Ovary (tissue), 7 donors: ENCODE measurements at regions not wholly inside any gene's neighbourhood (a gene's known extent, or its start where the extent isn't known, plus 50 kb on each side); places are given as distances from the start of the nearest gene placed in this dataset.

Experiments
- DNase-seq, 5 donors: peaks; one replicate each; pipeline ENCODE4 v3.0.0-alpha.2; 2019 to 2020
- H3K27ac ChIP-seq, 2 donors: fragments of 200-600 bp; one replicate each; pipeline versions ENCODE4 v1.5.1 to v1.8.0; 2019 to 2022
- H3K27me3 ChIP-seq: fragments of 200-600 bp; one replicate; pipeline ENCODE4 v1.8.0; 2022
- H3K36me3 ChIP-seq: fragments of 200-600 bp; sonication (generic); one replicate; pipeline ENCODE4 v1.5.1; 2019
- H3K4me1 ChIP-seq: one replicate; pipeline ENCODE4 v1.8.1; 2013; ENCODE audit warnings: mild to moderate bottlenecking, moderate library complexity; ENCODE audit not compliant: insufficient read depth
- H3K4me3 ChIP-seq: fragments of 200-600 bp; sonication (generic); one replicate; pipeline ENCODE4 v1.5.1; 2017
- H3K9me3 ChIP-seq, 2 donors: fragments of 200-600 bp in 1 of 2; sonication (generic) in 1 of 2; one replicate each; pipeline versions ENCODE4 v1.5.1 to v1.8.1; 2013 to 2019; ENCODE audit warnings: mild to moderate bottlenecking in 1 of 2, moderate library complexity in 1 of 2
- CTCF ChIP-seq, 3 donors: fragments of 450-650 bp in 2 of 3; fragments of 200-600 bp in 1 of 3; IDR thresholded peaks; one replicate each; pipeline versions ENCODE4 v1.5.1 to v1.8.0; 2016 to 2022; ENCODE audit warnings: antibody characterized with exemption in 3 of 3, mild to moderate bottlenecking in 1 of 3
- EP300 ChIP-seq: sonication (generic); formaldehyde crosslinking; IDR thresholded peaks from one replicate; pipeline ENCODE4 v1.6.1; 2017; ENCODE audit warnings: antibody characterized with exemption
- POLR2A ChIP-seq: fragments of 450-650 bp; IDR thresholded peaks from one replicate; pipeline ENCODE4 v1.6.1; 2017; ENCODE audit warnings: antibody characterized with exemption, mild to moderate bottlenecking, moderate library complexity
- WGBS, 3 donors: extraction: QIAGEN DNeasy Blood & Tissue Kit in 1 of 3; methylation state at CpG; one replicate each; pipeline versions ENCODE4 v1.1.5 to v1.1.7; 2013 to 2017; 5-methylcytosine and 5-hydroxymethylcytosine counted together
- intact Hi-C, 4 donors: fragments of 100-400 bp; cut with DNase I; formaldehyde crosslinking; loops; one replicate each; pipeline versions ENCODE4 v1.11.0 to v1.15.1; 2022 to 2023
- donor health status: DM: no; HTN: no; CAD: no; lungs with moderate emphysema.
- donor health status: DM: no; HTN: no; CAD: no.
- donor health status: Bipolar disorder and iron deficiency.
- donor health status: DM: no; HTN: no; CAD: no.
- donor health status: DM: yes; HTN: yes; CAD: no.

GRCh38 chr3:70570584-70570983 lies 258.1 kb upstream of the MDFIC2 start:
- no peak for DNase-seq
- Histone ChIP-seq H3K4me1 (no peaks in the 10 kb centered on the region), H3K27me3 (no peaks in the 10 kb centered on the region), H3K36me3 (no peaks in the 10 kb centered on the region), H3K9me3 (no peaks in the 10 kb centered on the region), H3K4me3 (no peak overlapping the region), H3K27ac (no peak overlapping the region)
- WGBS, 3 donors = 96 to 100% (median 100%) methylated on average over 1 of the region's 1 CpG
- intact Hi-C loops = no loop called here
- TF ChIP-seq EP300 (no peak), POLR2A (no peak), CTCF (IDR thresholded peaks at IDR 0.05) (no peak)

GRCh38 chr3:70568626-70569025 lies 256.2 kb upstream of the MDFIC2 start:
- H3K36me3 ChIP-seq = no peaks in the 10 kb centered on the region
- intact Hi-C loops = no loop called here
- no peak overlapping the region for H3K4me3 ChIP-seq
- no peaks in the 10 kb centered on the region for H3K4me1 ChIP-seq
- TF ChIP-seq EP300 (no peak), CTCF (IDR thresholded peaks at IDR 0.05) (no peak), POLR2A (no peak)
- H3K27ac ChIP-seq = no peak overlapping the region
- WGBS, 3 donors = 84 to 91% (median 84%) methylated on average over 7 of the region's 7 CpGs
- no peak for DNase-seq
- no peaks in the 10 kb centered on the region for H3K27me3 ChIP-seq
- no peaks in the 10 kb centered on the region for H3K9me3 ChIP-seq

- no peak for TF ChIP-seq CTCF (IDR thresholded peaks at IDR 0.05)
- TF ChIP-seq POLR2A = no peak
- TF ChIP-seq EP300 = no peak
- WGBS, 3 donors = 85 to 95% (median 92%) methylated on average over 3 of the region's 3 CpGs
Observed at GRCh38 chr3:70565861-70566260, 253.4 kb upstream of the MDFIC2 start.

GRCh38 chr3:70564552-70564951 lies 252.1 kb upstream of the MDFIC2 start:
- H3K27me3 ChIP-seq = no peaks in the 10 kb centered on the region
- no peak overlapping the region for H3K4me3 ChIP-seq
- no peak for TF ChIP-seq POLR2A
- no peak for TF ChIP-seq EP300
- TF ChIP-seq CTCF (IDR thresholded peaks at IDR 0.05) = no peak
- no peak overlapping the region for H3K27ac ChIP-seq
- no peaks in the 10 kb centered on the region for H3K4me1 ChIP-seq
- 52 to 68% (median 58%) methylated on average over 3 of the region's 3 CpGs for WGBS, 3 donors
- intact Hi-C loops = no loop called here
- no peak for DNase-seq
- no peaks in the 10 kb centered on the region for H3K9me3 ChIP-seq
- no peaks in the 10 kb centered on the region for H3K36me3 ChIP-seq

More at GRCh38 chr3:70565861-70566260, 253.4 kb upstream of the MDFIC2 start:
- Histone ChIP-seq H3K9me3 (no peaks in the 10 kb centered on the region), H3K4me3 (no peak overlapping the region), H3K27ac (no peak overlapping the region), H3K4me1 (no peaks in the 10 kb centered on the region), H3K36me3 (no peaks in the 10 kb centered on the region), H3K27me3 (no peaks in the 10 kb centered on the region)
- no peak for DNase-seq
- intact Hi-C loops = no loop called here

GRCh38 chr3:70561796-70562195 lies 249.4 kb upstream of the MDFIC2 start:
- Histone ChIP-seq H3K4me3 (no peak overlapping the region), H3K9me3 (no peaks in the 10 kb centered on the region), H3K36me3 (no peaks in the 10 kb centered on the region), H3K27ac (no peak overlapping the region), H3K4me1 (no peaks in the 10 kb centered on the region), H3K27me3 (no peaks in the 10 kb centered on the region)
- intact Hi-C loops = no loop called here
- 87 to 92% (median 92%) methylated on average over 3 of the region's 3 CpGs for WGBS, 3 donors
- TF ChIP-seq POLR2A = no peak
- TF ChIP-seq CTCF (IDR thresholded peaks at IDR 0.05) = no peak
- TF ChIP-seq EP300 = no peak
- no peak for DNase-seq
